NCI-H128 (cell line): ENCODE measurements at regions not wholly inside any gene's neighbourhood (a gene's known extent, or its start where the extent isn't known, plus 50 kb on each side); places are given as distances from the start of the nearest gene placed in this dataset.
A peak's percentile ranks its signal among the peaks of the same experiment; 100 is the strongest.

ENCODE experiments used
- DNase-seq: peaks from one replicate; lab custom pipeline; 2025; ENCODE audit not compliant: unreplicated experiment; lab: John Stamatoyannopoulos, UW

GRCh38 chr1:58312461-58312860, 234.1 kb downstream of the OMA1 start:
- DNase-seq = no peak

GRCh38 chr1:58310881-58311280, 235.6 kb downstream of the OMA1 start:
- no peak for DNase-seq

- no peak for DNase-seq
Measured at GRCh38 chr1:58310469-58310868, 236.1 kb downstream of the OMA1 start.

- no peak for DNase-seq
Measured at GRCh38 chr1:58308206-58308605, 238.3 kb downstream of the OMA1 start.

GRCh38 chr1:58307431-58307830, 239.1 kb downstream of the OMA1 start:
- DNase-seq = no peak

- no peak for DNase-seq
Measured at GRCh38 chr1:58305622-58306021, 240.9 kb downstream of the OMA1 start.

- DNase-seq = no peak
Measured at GRCh38 chr1:58304346-58304975, 242.1 kb downstream of the OMA1 start.

- no peak for DNase-seq
Measured at GRCh38 chr1:58303841-58304240, 242.7 kb downstream of the OMA1 start.

- DNase-seq = no peak
Measured at GRCh38 chr1:58293388-58293787, 253.1 kb downstream of the OMA1 start.

- no peak for DNase-seq
Measured at GRCh38 chr1:58290685-58291372, 255.7 kb downstream of the OMA1 start.

- DNase-seq = no peak
Measured at GRCh38 chr1:58288624-58289142, 257.8 kb downstream of the OMA1 start.

GRCh38 chr1:58287894-58288623, 258.5 kb downstream of the OMA1 start:
- peak; percentile 49 for DNase-seq

- no peak for DNase-seq
Measured at GRCh38 chr1:58284225-58284510, 262.4 kb downstream of the OMA1 start.

- no peak for DNase-seq
Measured at GRCh38 chr1:58283388-58284224, 262.9 kb downstream of the OMA1 start.

GRCh38 chr1:58282623-58283387, 263.7 kb downstream of the OMA1 start:
- DNase-seq = no peak

- no peak for DNase-seq
Measured at GRCh38 chr1:58266242-58266641, 280.3 kb downstream of the OMA1 start.

- DNase-seq = no peak
Measured at GRCh38 chr1:58264462-58264861, 282.1 kb downstream of the OMA1 start.

GRCh38 chr1:58262702-58263101, 283.8 kb downstream of the OMA1 start:
- DNase-seq = no peak

- no peak for DNase-seq
Measured at GRCh38 chr1:58258082-58258481, 288.4 kb downstream of the OMA1 start.

GRCh38 chr1:58257003-58257402, 289.5 kb downstream of the OMA1 start:
- no peak for DNase-seq

- DNase-seq = no peak
Measured at GRCh38 chr1:58256546-58256945, 290.0 kb downstream of the OMA1 start.
